ENCODE measurements at regions not wholly inside any gene's neighbourhood (a gene's known extent, or its start where the extent isn't known, plus 50 kb on each side); places are given as distances from the start of the nearest gene placed in this dataset.

DNA sequence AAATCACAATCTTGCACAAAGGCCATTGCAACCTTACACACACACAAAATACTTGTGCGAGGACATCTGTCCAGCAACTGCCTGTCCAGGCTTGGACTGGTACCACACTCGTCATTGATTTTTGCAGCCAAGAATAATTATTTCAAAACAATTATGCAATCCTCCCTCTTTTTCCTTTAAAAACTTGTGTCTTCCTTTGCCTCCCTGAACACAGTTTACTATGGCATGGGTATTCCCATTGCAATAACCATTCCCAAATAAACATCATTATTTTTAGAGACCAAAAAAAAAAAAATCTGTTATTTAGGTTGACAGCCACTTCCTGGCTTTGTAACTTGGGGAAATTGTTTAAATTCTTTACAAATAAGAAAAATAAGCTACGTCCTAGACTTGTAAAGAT lies 54.0 kb downstream of the C11orf91 start:
- no peak for DNase-seq

GRCh38 chr11:33646168-33646567 lies 54.5 kb downstream of the C11orf91 start:
- no peak for DNase-seq

DNA sequence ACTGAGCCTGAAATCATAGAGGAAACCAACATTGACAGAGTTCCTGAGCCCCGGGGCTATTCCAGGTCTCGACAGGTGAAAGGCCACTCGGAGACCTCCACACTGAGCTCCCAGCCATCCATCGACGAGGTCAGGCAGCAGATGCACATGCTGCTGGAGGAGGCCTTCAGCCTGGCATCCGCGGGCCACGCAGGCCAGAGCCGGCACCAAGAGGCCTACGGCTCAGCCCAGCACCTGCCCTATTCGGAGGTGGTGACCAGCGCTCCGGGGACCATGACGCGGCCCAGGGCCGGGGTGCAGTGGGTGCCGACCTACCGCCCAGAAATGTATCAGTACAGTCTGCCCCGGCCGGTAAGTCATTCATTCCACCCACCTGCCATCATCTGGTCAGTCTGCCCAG lies 54.9 kb downstream of the C11orf91 start:
- no peak for DNase-seq

DNA sequence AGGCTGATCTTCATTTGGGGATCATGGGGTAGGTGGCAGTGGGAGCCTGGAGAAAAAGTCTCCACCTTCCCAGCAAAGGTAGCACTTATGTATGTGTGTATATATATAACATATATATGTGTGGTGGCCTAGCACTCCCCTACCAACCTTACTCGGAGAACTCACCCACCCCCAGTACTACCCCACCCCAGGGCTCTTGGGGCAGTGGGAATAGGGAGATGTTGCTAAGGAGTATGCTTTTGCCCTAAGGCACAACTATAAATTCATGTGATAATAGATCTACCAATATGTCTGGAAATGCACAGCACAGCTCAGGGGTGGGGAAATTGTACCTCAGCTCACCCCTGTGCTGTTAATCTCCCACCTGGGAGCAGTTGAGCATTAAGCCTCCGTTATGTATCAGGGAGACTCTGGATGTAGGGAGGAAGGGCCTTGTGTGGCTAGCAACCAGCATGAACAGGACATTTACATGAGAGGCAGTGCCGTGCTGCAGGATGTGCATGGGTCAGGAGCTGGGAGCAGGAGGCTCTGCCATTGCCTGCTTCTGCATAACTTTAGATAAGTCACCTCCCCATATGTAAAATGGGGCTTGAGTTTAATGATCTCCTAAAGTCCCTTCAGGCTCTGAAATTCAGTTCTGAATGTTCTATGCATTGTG lies 57.3 kb downstream of the C11orf91 start:
- DNase-seq, result no peak

DNA sequence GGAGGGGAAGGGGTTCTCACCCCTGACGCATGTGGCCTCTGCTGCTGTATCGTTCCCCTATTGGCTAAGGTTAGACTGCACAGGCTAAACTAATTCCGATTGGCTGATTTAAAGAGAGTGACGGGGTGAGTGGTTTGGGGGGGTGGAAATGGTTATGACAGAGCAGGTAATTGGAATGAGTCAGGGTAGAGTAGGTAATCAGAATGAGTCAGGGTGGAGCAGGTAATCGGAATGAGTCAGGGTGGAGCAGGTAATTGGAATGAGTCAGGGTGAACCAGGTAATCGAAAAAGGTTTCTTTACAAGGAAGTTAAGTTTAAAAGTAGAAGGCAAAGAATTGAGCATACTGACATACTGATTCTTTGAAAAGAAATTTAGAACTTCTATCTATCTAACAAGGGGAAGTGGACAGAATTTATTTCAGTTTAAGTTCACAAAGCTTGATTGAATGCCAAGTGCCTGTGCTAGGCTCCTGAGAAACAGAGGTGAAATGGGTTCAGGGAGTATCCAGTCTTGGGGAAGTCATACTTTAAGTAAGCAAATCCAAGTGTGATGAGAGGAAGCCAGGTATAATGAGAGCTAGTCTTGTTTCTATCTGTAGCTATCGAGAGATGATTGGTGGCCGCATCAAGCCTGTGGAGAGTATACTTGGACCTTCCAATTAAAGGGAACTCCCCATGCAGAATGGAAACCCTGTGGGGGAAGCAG lies 58.0 kb downstream of the C11orf91 start:
- no peak for DNase-seq

- no peak for DNase-seq
Measured at GRCh38 chr11:33640730-33641371, 59.8 kb downstream of the C11orf91 start.

- DNase-seq, result no peak
Measured at GRCh38 chr11:33638608-33639007, 62.0 kb downstream of the C11orf91 start.

DNA sequence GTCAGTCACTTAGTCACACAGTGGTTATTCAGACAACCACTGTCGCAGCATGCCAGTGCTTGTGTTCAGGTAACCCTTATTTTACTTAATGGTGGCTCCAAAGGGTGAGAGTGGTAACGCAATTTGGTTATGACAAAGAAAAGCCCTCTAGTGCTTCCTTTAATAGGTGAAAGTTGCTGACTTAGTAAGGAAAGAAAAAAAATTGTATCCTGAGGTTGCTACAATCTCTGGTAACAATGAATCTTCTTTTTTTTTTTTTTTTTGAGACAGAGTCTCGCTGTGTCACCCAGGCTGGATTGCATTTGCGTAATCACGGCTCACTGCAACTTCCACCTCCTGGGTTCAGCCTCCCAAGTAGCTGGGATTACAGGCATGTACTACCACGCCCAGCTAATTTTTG lies 64.5 kb downstream of the C11orf91 start:
- DNase-seq, result no peak

DNA sequence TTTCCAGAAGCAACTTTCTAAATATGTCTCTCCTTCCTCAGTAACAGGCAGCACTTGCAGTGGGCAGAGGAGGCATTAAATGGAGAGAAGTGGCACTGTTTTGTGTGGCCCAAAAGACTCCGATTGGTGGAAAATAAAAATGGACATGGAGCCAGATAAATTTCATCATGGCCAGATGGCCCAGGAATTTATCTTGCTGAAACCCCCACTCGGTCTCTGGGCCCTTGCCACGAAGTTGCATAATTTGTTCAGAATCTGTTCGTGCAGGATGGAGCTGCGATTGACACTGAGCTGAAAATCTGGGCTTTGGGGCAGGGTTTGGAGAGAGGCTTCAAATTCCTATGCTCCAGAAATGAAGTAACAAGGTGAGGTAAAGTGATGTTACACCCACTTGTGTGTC lies 65.5 kb downstream of the C11orf91 start:
- no peak for DNase-seq

DNA sequence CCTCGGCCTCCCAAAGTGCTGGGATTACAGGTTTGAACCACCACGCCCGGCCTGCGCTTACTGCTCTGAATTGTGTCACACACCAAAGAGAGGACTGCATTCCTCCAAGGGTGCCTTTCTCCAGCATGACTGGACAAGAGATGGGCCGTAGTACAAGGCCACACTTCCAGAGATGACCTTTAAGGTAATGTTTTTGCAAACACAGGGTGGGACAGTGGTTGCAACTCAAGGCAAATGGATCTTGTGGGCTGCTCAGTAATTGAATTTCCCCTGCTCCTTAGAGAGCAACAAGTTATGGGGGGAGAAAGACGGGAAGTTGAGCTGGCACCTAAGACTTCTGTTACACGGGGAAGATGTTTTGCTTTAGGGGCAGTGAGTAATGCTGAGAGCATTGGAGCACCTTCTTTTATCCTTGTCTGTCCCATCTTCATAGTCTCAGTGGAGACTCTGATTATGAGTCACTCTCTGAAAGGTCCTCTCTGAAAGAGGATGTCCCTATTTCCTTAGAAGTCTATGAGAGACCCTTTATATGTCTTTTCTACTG lies 66.3 kb downstream of the C11orf91 start:
- no peak for DNase-seq

DNA sequence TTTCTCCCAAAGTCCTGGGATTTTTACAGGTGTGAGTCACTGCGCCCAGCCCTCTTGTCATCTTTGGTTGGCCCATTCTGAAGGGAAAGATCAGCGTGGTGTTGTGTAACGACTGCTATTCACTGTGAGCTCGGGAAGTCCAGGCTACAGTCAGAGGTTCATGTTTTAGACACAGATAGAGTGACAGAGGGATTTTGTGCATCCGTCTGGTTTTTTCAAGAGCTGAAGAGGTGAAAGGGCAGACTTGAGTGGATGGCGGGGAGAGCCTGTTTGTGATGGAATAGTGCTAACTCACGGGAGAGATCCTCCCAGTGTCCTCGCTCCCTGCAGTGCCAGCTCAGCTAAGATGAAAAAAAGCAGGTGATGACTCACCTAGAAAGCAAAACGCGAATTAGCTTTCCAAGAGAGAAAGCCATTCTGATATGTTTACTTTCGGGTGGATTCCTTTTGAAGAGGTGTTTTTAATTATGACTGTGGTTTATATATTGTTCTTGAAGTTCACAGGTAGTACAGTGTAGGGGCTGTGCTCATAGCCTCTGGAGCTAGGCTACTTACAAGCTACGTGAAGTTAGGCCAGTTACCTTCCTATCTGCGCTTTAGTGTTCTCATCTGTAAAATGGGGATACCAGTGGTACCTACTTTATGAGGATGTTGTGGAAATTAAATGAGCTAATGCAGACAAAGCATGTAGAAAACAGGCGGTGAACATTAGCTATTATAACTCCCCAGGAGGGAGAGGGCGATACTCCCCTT lies 67.2 kb downstream of the C11orf91 start:
- no peak for DNase-seq

- no peak for DNase-seq
Measured at GRCh38 chr11:33631749-33632091, 68.9 kb downstream of the C11orf91 start.

- DNase-seq, result no peak
Measured at GRCh38 chr11:33630936-33631748, 69.5 kb downstream of the C11orf91 start.

DNA sequence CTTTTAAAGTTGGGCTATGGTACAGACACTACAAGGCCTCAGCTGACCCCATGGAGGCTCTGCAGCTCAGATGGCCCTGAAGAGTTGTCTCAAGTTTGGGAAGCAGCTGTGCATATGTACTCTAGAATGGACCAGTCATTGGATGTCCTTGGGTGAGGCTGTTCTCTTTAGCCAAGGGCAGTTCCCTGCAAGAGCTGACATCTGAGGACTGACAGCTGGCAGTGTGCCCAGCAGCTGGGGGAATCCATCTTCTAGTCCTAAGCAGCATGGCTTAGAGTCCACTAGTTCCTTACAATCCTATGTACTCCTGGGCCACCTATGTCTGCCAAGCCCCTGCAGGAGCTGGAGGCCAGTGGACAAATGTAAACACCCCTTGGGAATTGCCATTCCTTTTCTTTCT lies 76.5 kb downstream of the C11orf91 start:
- DNase-seq, result no peak

- DNase-seq, result no peak
Measured at GRCh38 chr11:33622806-33623205, 77.8 kb downstream of the C11orf91 start.

DNA sequence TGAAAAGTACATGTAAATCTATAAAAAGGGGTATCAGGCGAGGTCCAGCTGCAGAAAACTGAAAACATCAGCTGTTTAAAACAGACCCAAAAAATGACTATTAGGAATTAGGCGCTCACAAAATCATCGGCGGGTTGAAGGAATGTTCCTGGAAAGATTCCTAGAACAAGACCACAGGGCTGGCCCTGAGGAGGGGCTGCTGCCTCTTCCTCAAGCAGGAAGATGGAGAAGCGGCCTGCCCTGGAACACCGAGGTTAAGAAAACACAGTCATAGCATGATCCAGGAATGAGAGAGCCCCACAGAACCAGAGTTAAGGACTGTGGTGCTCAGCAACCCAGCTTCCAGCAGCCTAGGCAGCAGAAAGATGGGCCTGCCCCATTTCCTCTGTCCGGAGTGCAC lies 78.4 kb downstream of the C11orf91 start:
- DNase-seq, result no peak

DNA sequence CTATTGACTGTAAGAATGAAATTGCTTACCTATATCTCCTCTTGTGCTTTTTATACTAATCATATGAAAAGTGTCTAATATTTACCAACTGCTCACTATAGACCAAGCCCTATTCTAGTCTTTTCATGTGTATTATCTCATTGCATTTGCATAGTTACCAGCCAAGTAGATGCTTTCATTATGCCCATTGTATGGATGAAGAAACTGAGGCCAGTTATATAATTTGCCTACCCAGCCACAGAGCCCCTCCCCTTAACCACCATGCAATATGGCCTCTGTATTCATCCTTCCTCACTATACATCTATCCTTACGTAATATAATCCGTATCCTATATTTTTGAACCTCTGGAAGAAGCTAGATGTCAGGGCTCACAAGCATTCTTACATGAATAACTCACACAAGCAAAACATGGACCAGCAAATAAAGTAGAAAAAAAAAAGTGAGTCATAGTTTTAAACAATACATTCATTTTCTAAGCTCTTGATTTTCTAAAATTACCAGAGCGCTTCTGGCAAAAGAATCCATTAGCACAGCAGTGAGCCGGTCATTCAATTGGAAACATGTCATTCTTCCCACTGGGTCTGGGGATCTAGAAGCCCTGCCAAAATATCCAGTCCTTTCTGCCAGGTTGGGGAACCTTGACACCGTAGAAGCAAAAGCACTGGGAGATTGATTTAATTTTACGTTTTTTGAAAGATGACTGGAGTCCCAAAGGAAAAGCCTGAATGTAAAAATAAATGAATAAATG lies 80.0 kb downstream of the C11orf91 start:
- DNase-seq, result no peak

DNA sequence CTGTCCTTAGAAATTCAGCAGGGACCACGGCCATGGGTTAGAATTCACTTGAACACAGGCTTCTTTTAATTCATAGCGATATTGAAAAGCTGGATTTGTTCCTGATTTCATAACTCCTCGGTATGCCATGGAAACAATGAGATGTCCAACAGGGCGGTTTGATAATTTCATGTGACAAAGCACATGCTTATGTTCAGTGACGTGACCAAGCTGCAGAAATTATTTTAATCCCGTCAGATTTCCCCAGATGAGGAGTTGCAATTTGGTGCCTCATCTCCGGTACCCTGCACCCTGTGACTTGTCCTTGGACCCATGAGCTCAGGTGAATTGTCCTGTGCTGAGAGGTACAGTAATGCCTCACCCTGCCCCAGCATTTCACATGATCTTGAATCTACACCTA lies 81.7 kb downstream of the C11orf91 start:
- no peak for DNase-seq

GRCh38 chr11:33618351-33618710 lies 82.3 kb downstream of the C11orf91 start:
- DNase-seq, result no peak

GRCh38 chr11:33617672-33618350 lies 82.8 kb downstream of the C11orf91 start:
- no peak for DNase-seq

DNA sequence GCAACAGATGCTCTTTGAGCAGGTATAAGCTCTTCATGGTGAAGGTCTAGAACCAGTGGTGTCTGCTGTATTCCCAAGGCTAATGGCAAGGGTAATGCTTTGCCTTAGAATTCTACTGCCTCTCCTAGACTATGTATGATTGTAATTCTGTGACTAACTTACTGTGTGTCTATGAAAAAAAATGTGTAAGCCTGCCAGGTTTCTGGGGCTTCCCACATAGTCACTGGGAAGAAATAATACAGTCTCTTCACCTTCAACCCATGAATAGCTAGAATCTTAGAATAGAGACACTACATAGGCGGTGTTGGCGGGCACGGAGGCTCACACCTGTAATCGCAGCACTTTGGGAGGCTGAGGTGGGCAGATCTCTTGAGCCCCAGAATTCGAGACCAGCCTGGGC lies 84.1 kb downstream of the C11orf91 start:
- no peak for DNase-seq

All from T-helper 1 cell (primary cell).